SK-N-SH (cell line): ENCODE measurements at regions not wholly inside any gene's neighbourhood (a gene's known extent, or its start where the extent isn't known, plus 50 kb on each side); places are given as distances from the start of the nearest gene placed in this dataset.

Experiments used
- CTCF ChIA-PET: fragments of 300-600, 350-600 bp; formaldehyde crosslinking; extraction: SDS; loops from one replicate; lab custom pipeline; 2021; lab: Yijun Ruan, JAX
- POLR2A ChIA-PET: fragments of 350-600 bp; sonication (Branson Sonifier 250); formaldehyde crosslinking; extraction: SDS; loops from one replicate; lab custom pipeline; 2020; ENCODE audit warnings: antibody characterized with exemption, inconsistent platforms; lab: Yijun Ruan, JAX
- DNase-seq: peaks from one replicate; pipeline ENCODE4 v3.0.0; 2012
- H2AFZ ChIP-seq: fragments of 200-600 bp; sonication (generic); 2 replicates; pipeline ENCODE4 v1.8.1; 2016; ENCODE audit warnings: antibody characterized with exemption, mild to moderate bottlenecking, low read depth
- H3F3A ChIP-seq: fragments of 200-600 bp; sonication (generic); replicated peaks from 2 replicates; pipeline ENCODE3; 2016; ENCODE audit warnings: antibody characterized with exemption, mild to moderate bottlenecking; ENCODE audit not compliant: insufficient read depth
- H3K27ac ChIP-seq, 2 experiments: fragments of 200-500 bp in 1 of 2; fragments of 200-600 bp in 1 of 2; sonication (Bioruptor generic) in 1 of 2; sonication (generic), shearing (Covaris generic) in 1 of 2; 2 replicates each; pipeline versions ENCODE4 v1.5.1 to v1.6.1; 2014 to 2016; ENCODE audit warnings: low read depth in 2 of 2, inconsistent platforms in 1 of 2, low read length in 1 of 2, mild to moderate bottlenecking in 1 of 2, mixed read lengths in 1 of 2
- H3K27me3 ChIP-seq: fragments of 200-600 bp; sonication (generic), shearing (Covaris generic); 2 replicates; pipeline ENCODE4 v1.6.1; 2016; ENCODE audit warnings: mixed run types; ENCODE audit not compliant: insufficient read depth
- H3K36me3 ChIP-seq, 2 experiments: fragments of 200-500 bp in 1 of 2; fragments of 200-600 bp in 1 of 2; sonication (Bioruptor generic) in 1 of 2; sonication (generic) in 1 of 2; replicated peaks in 1 of 2; 2 replicates each; pipeline versions ENCODE3 to v1.5.1; 2014 to 2016; ENCODE audit warnings: low read length in 1 of 2, mild to moderate bottlenecking in 1 of 2; ENCODE audit not compliant: insufficient read depth in 2 of 2, control insufficient read depth in 1 of 2
- H3K4me1 ChIP-seq, 2 experiments: fragments of 200-500 bp in 1 of 2; fragments of 200-600 bp in 1 of 2; sonication (Bioruptor generic) in 1 of 2; sonication (generic), shearing (Covaris generic) in 1 of 2; 2 replicates each; pipeline versions ENCODE4 v1.5.1 to v1.6.1; 2014 to 2016; ENCODE audit warnings: low read depth in 1 of 2, low read length in 1 of 2, mixed run types in 1 of 2; ENCODE audit not compliant: insufficient read depth in 2 of 2, control insufficient read depth in 1 of 2
- H3K4me2 ChIP-seq: fragments of 200-600 bp; sonication (generic), shearing (Covaris generic); 2 replicates; pipeline ENCODE4 v1.6.1; 2017; ENCODE audit warnings: mixed run types
- H3K4me3 ChIP-seq, 2 experiments: fragments of 200-500 bp in 1 of 2; fragments of 200-600 bp in 1 of 2; sonication (Bioruptor generic) in 1 of 2; sonication (generic), shearing (Covaris generic) in 1 of 2; 2 replicates each; pipeline versions ENCODE4 v1.5.1 to v1.8.1; 2014 to 2016; ENCODE audit warnings: low read depth in 2 of 2, inconsistent platforms in 1 of 2, low read length in 1 of 2, mild to moderate bottlenecking in 1 of 2, mixed read lengths in 1 of 2, moderate library complexity in 1 of 2
- H3K79me2 ChIP-seq: fragments of 200-600 bp; sonication (generic); 2 replicates; pipeline ENCODE4 v1.8.1; 2017; ENCODE audit warnings: mild to moderate bottlenecking; ENCODE audit not compliant: insufficient read depth
- H3K9ac ChIP-seq: fragments of 200-600 bp; sonication (generic); 2 replicates; pipeline ENCODE4 v1.6.1; 2017; ENCODE audit warnings: mixed run types
- H3K9me2 ChIP-seq: fragments of 200-600 bp; sonication (generic); 2 replicates; pipeline ENCODE4 v1.6.1; 2017; ENCODE audit warnings: mixed run types
- H3K9me3 ChIP-seq: fragments of 200-600 bp; sonication (generic); 2 replicates; pipeline ENCODE4 v1.6.1; 2017; ENCODE audit warnings: mixed run types, mild to moderate bottlenecking, moderate library complexity
- H4K20me1 ChIP-seq: fragments of 200-600 bp; sonication (generic); 2 replicates; pipeline ENCODE4 v1.6.1; 2017; ENCODE audit warnings: mild to moderate bottlenecking, mixed run types; ENCODE audit not compliant: insufficient read depth
- CHD2 ChIP-seq: fragments of 150-350 bp; IDR thresholded peaks from 2 replicates; pipeline ENCODE4 v1.6.1; 2018; ENCODE audit warnings: low read length; ENCODE audit not compliant: partially characterized antibody
- CTCF ChIP-seq: fragments of 200-600 bp; sonication (generic); IDR thresholded peaks from 2 replicates; pipeline ENCODE4 v1.6.1; 2017; ENCODE audit warnings: antibody characterized with exemption, mild to moderate bottlenecking, moderate library complexity
- ELF1 ChIP-seq: IDR thresholded peaks from 2 replicates; pipeline ENCODE4 v1.4.0; 2012
- FOSL2 ChIP-seq: IDR thresholded peaks from 2 replicates; pipeline ENCODE4 v1.4.0; 2012; ENCODE audit warnings: low read depth, mild to moderate bottlenecking, moderate library complexity, borderline replicate concordance
- FOXJ3 ChIP-seq: sonication (generic); formaldehyde crosslinking; IDR thresholded peaks from 2 replicates; pipeline ENCODE4 v1.5.1; 2020; ENCODE audit warnings: mild to moderate bottlenecking, missing genetic modification reagents
- GABPA ChIP-seq: IDR thresholded peaks from 2 replicates; pipeline ENCODE4 v1.4.0; 2012; ENCODE audit warnings: low read depth, mild to moderate bottlenecking
- GATA2 ChIP-seq: sonication (generic); formaldehyde crosslinking; IDR thresholded peaks from 2 replicates; pipeline ENCODE4 v1.5.0; 2020; ENCODE audit warnings: mild to moderate bottlenecking, missing genetic modification reagents
- JUND ChIP-seq: IDR thresholded peaks from 2 replicates; pipeline ENCODE4 v1.4.0; 2012
- MXI1 ChIP-seq: IDR thresholded peaks from 2 replicates; pipeline ENCODE4 v1.6.1; 2012; ENCODE audit warnings: mild to moderate bottlenecking, low read depth, low read length, improper control_type of control experiment
- NFIC ChIP-seq: IDR thresholded peaks from 2 replicates; pipeline ENCODE4 v1.4.0; 2012; ENCODE audit warnings: borderline replicate concordance
- NRF1 ChIP-seq: IDR thresholded peaks from 2 replicates; pipeline ENCODE4 v1.6.1; 2012; ENCODE audit warnings: low read depth, mild to moderate bottlenecking, low read length
- POLR2AphosphoS5 ChIP-seq: IDR thresholded peaks from 2 replicates; pipeline ENCODE4 v1.6.1; 2012; ENCODE audit warnings: low read depth, low read length
- RAD21 ChIP-seq: IDR thresholded peaks from 2 replicates; pipeline ENCODE4 v1.6.1; 2012; ENCODE audit warnings: mild to moderate bottlenecking, low read length
- REST ChIP-seq: IDR thresholded peaks from 2 replicates; pipeline ENCODE4 v1.6.1; 2012; ENCODE audit warnings: mild to moderate bottlenecking, low read depth, low read length, moderate library complexity
- TAF1 ChIP-seq: IDR thresholded peaks from 2 replicates; pipeline ENCODE4 v1.6.1; 2012; ENCODE audit warnings: low read depth, mild to moderate bottlenecking, low read length, moderate library complexity, borderline replicate concordance
- TEAD4 ChIP-seq: IDR thresholded peaks from 2 replicates; pipeline ENCODE4 v1.4.0; 2012; ENCODE audit warnings: mild to moderate bottlenecking, borderline replicate concordance; ENCODE audit not compliant: insufficient read depth
- ZBTB33 ChIP-seq: IDR thresholded peaks from 2 replicates; pipeline ENCODE4 v1.4.0; 2012; ENCODE audit warnings: low read depth, borderline replicate concordance
- WGBS: methylation state at CpG from one replicate; pipeline ENCODE4 v1.1.6; 2017; ENCODE audit warnings: low lambda C conversion rate; 5-methylcytosine and 5-hydroxymethylcytosine counted together
- TF ChIP-seq, protein P1 (sequence below): IDR thresholded peaks from 2 replicates; pipeline ENCODE4 v1.4.0; 2012; ENCODE audit warnings: low read depth
- TF ChIP-seq, protein P2 (sequence below): IDR thresholded peaks from 2 replicates; pipeline ENCODE4 v1.4.0; 2012; ENCODE audit warnings: low read depth, borderline replicate concordance

DNA sequence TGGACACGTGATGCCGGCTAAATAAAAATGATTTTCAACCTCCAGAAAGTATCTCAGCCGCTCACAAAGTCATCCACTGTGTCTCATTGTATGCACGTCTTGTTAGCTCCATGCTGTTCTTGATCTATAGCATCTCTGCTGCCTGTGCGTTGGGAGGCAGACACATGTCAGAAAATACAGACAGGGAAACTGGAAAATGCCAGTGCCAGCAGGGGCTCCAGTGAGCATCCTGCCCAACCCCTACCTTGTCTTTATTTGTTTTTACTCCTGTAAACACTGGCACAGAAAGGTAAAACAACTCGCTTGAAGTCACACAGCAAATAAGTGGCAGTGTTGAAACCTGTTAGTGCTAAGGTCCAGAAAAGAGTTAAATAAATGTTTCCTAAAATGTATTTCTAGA, 208.1 kb upstream of the ASIC2 start:
- TF ChIP-seq, protein P1, sequence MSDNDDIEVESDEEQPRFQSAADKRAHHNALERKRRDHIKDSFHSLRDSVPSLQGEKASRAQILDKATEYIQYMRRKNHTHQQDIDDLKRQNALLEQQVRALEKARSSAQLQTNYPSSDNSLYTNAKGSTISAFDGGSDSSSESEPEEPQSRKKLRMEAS = no peak
- TF ChIP-seq RAD21 = no peak
- TF ChIP-seq NRF1 = no peak
- TF ChIP-seq CHD2 = no peak
- TF ChIP-seq GATA2 = no peak
- TF ChIP-seq MXI1 = no peak
- no peak for TF ChIP-seq JUND
- no peak for TF ChIP-seq TEAD4
- TF ChIP-seq TAF1 = no peak
- no peak for TF ChIP-seq REST
- no peak for TF ChIP-seq FOXJ3 (CRISPR knock-in tag)
- TF ChIP-seq, protein P2, sequence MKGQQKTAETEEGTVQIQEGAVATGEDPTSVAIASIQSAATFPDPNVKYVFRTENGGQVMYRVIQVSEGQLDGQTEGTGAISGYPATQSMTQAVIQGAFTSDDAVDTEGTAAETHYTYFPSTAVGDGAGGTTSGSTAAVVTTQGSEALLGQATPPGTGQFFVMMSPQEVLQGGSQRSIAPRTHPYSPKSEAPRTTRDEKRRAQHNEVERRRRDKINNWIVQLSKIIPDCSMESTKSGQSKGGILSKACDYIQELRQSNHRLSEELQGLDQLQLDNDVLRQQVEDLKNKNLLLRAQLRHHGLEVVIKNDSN = no peak
- no peak; the same call in 1 of the 2 replicates for TF ChIP-seq CTCF
- TF ChIP-seq ELF1 = no peak
- no peak for TF ChIP-seq NFIC
- no peak for TF ChIP-seq POLR2AphosphoS5
- TF ChIP-seq ZBTB33 = no peak
- TF ChIP-seq GABPA = no peak
- no peak for TF ChIP-seq FOSL2
- TF ChIP-seq, all 33 proteins: peak for 0
- H3F3A ChIP-seq = no peaks in the 10 kb centered on the region
- peaks cover 0 to 7% of the 10 kb centered on the region in 2 experiments; a peak in 1 of 4 replicates for H3K4me1 ChIP-seq
- no peaks in the 10 kb centered on the region for H4K20me1 ChIP-seq
- H3K79me2 ChIP-seq = no peaks in the 10 kb centered on the region
- WGBS = 59% methylated on average over 6 of the region's 6 CpGs
- no peak overlapping the region for H3K9ac ChIP-seq
- no peak for DNase-seq
- ChIA-PET CTCF (no interaction called here), POLR2A (no interaction called here)
- H2AFZ ChIP-seq = no peak overlapping the region
- H3K4me3 ChIP-seq = no peak overlapping the region
- H3K36me3 ChIP-seq = no peaks in the 10 kb centered on the region
- no peak overlapping the region for H3K27ac ChIP-seq
- no peaks in the 10 kb centered on the region for H3K9me3 ChIP-seq
- H3K27me3 ChIP-seq = no peaks in the 10 kb centered on the region
- H3K4me2 ChIP-seq = no peak overlapping the region
- H3K9me2 ChIP-seq = no peaks in the 10 kb centered on the region
